Ectodermal cell (in vitro differentiated cells): ENCODE measurements at regions not wholly inside any gene's neighbourhood (a gene's known extent, or its start where the extent isn't known, plus 50 kb on each side); places are given as distances from the start of the nearest gene placed in this dataset.

Source experiments
- H3K27ac ChIP-seq: 2 replicates; pipeline ENCODE4 v1.7.0; 2013; ENCODE audit warnings: mild to moderate bottlenecking, low read depth, low read length; ENCODE audit not compliant: insufficient read depth, poor library complexity, severe bottlenecking
- H3K27me3 ChIP-seq: 2 replicates; pipeline ENCODE4 v1.7.0; 2013; ENCODE audit warnings: mild to moderate bottlenecking, low read length; ENCODE audit not compliant: insufficient read depth, control insufficient read depth, poor library complexity, severe bottlenecking
- H3K36me3 ChIP-seq: one replicate; pipeline ENCODE4 v1.7.0; 2013; ENCODE audit warnings: low read length; ENCODE audit not compliant: control insufficient read depth, insufficient read depth
- H3K4me1 ChIP-seq: one replicate; pipeline ENCODE4 v1.7.0; 2013; ENCODE audit warnings: low read length; ENCODE audit not compliant: control insufficient read depth, insufficient read depth
- H3K4me3 ChIP-seq: 2 replicates; pipeline ENCODE4 v1.7.0; 2013; ENCODE audit warnings: low read depth, low read length, control low read depth; ENCODE audit not compliant: insufficient read depth
- H3K9me3 ChIP-seq: 2 replicates; pipeline ENCODE4 v1.7.0; 2013; ENCODE audit warnings: mild to moderate bottlenecking, low read length, moderate library complexity; ENCODE audit not compliant: control insufficient read depth
- WGBS, 2 experiments: methylation state at CpG; one replicate each; pipeline ENCODE4 v1.1.7; 2013; ENCODE audit warnings: missing lambda C conversion rate in 2 of 2; 5-methylcytosine and 5-hydroxymethylcytosine counted together

DNA sequence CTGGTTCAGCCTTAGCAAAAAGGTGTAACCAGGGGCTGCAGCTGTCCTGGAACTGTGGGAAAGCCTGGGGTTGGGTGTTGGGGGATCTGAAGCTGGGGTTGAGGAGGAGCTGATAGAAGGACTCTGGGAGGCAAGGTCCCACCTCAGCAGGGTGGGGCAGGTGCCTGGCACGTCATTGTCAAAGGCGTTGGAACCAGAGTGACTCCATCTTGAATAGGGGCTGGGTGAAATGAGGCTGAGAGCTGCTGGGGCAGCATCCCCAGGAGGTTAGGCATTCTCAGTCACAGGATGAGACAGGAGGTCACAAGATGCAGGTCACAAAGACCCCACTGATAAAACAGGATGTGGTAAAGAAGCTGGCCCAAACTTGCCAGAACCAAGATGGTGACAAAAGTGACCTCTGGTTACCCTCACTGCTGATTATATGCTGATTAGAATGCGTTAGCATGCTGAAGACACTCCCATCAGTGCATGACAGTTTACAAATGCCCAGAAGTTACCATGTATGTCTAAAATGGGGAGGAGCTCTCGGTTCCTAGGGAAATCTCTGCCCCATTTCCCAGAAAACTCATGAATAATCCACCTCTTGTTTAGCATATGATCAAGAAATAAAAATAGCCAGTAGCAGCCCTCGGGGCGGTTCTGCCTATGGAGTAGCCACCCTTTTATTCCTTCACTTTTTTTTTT lies 85.4 kb downstream of the IER5 start:
- H3K27ac ChIP-seq, result no peak overlapping the region
- no peak overlapping the region for H3K4me3 ChIP-seq
- no peaks in the 10 kb centered on the region for H3K36me3 ChIP-seq
- 74 to 79% methylated on average over 6 of the region's 6 CpGs for WGBS, 2 experiments
- H3K4me1 ChIP-seq, result no peaks in the 10 kb centered on the region
- H3K27me3 ChIP-seq, result no peaks in the 10 kb centered on the region
- no peaks in the 10 kb centered on the region for H3K9me3 ChIP-seq

DNA sequence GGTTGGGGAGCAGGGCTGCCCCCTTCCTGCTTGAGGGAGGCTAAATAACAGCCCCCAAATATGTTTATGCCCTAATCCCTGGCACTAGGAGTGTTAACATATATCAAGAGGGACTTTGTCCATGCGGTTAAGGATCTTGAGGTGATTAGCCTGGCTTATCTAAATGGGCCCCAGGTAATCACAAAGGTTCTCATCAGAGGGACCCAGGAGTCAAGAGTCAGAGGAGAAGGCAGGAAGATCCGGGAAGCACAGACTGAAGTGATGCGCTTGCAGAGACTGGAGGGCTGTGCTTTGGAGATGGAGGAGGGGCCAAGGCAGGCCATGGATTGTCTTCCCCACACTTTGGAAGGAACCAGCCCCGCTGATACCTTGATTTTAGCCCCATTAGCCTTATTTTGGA lies 86.4 kb downstream of the IER5 start:
- no peaks in the 10 kb centered on the region for H3K27me3 ChIP-seq
- no peak overlapping the region for H3K27ac ChIP-seq
- H3K4me3 ChIP-seq, result no peak overlapping the region
- no peaks in the 10 kb centered on the region for H3K36me3 ChIP-seq
- WGBS, 2 experiments, result 84 to 87% methylated on average over 4 of the region's 4 CpGs
- H3K9me3 ChIP-seq, result no peaks in the 10 kb centered on the region
- peaks cover 5% of the 10 kb centered on the region for H3K4me1 ChIP-seq

DNA sequence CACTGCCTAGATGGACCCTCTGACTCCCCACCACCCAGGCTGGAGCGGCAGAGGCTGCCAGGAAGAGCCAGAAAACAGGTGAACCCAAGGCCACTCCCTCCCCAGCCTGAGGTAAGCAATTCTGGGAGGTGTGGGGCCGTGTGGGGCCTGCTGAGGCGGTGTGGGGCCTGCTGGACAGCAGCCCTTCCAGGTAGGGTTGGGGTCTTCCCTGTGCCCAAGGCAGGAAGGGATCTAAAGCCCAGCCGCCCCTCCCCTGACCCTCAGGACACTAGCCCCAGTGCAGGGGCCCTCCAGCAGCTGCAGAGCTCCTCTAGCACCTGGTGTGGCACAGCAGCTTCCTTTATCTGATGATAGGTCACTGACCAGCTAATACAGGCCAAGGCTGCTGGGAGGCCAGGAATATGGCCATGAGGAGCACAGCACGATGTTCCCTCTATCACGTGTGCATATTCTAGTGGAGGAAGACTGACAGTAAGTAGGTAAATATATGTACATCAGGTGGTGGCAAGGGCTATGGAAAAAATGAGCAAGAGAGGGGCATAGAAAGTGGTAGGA lies 86.9 kb downstream of the IER5 start:
- H3K36me3 ChIP-seq, result no peaks in the 10 kb centered on the region
- H3K27me3 ChIP-seq, result no peaks in the 10 kb centered on the region
- H3K4me1 ChIP-seq, result peaks cover 11% of the 10 kb centered on the region
- 72 to 74% methylated on average over 6 of the region's 6 CpGs for WGBS, 2 experiments
- no peak overlapping the region for H3K4me3 ChIP-seq
- H3K27ac ChIP-seq, result no peak overlapping the region
- no peaks in the 10 kb centered on the region for H3K9me3 ChIP-seq

DNA sequence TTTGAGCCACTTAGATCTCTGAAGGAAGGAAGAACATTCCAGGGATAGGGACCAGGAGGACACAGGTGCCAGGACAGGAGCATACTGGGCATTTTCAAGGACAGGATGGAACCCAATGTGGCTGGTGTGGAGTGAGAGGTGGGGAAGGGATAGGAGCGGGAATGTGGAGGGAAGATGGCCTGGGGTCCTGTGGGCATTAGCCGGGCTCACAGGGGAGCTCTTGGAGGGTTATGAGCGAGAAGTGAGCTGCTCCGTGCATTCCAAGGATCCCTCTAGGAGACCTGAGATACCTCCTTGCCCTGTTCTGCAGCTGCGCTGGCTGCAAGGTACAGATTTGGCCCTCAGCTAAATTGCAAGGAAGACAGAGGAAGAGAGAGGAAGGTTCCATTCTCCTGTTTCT lies 87.5 kb downstream of the IER5 start:
- Histone ChIP-seq H3K27me3 (no peaks in the 10 kb centered on the region), H3K36me3 (no peaks in the 10 kb centered on the region), H3K4me3 (no peak overlapping the region), H3K4me1 (peaks cover 16% of the 10 kb centered on the region), H3K9me3 (no peaks in the 10 kb centered on the region), H3K27ac (no peak overlapping the region)
- WGBS, 2 experiments, result 93 to 94% methylated on average over 5 of the region's 5 CpGs

DNA sequence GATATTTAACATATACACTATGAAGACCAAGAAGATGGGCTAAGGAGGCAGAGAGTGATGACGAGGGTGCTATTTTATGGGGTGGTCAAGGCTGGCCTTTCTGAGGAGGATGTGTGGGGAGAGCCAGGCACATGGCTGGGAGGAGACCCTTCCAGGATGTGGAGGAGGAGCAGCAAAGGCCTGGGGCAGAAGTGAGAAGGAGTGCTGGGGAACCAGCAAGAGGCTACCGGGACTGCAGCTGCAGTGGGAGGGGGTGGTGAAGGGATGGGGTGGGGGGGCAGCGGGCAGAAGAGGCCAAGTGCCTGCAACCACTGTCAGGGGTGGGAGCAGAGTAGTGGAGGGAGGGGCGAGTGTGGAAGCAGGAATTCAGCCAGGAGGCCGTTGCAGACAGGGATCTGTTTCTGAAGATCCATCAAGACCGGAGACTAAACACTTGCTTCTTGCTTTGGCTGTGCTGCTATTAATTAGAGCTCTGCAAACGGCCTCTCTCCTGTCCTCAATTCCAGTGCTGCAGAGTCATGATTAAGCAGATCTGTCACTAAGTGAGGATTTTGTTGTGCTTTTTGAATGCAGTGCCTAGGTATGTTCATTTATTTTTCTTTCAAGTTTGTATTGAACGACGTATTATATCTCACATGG lies 89.9 kb downstream of the IER5 start:
- Histone ChIP-seq H3K27ac (no peak overlapping the region), H3K27me3 (no peaks in the 10 kb centered on the region), H3K9me3 (no peaks in the 10 kb centered on the region), H3K4me3 (no peak overlapping the region), H3K36me3 (no peaks in the 10 kb centered on the region), H3K4me1 (peaks cover 25% of the 10 kb centered on the region)
- WGBS, 2 experiments, result 84 to 88% methylated on average over 9 of the region's 9 CpGs

DNA sequence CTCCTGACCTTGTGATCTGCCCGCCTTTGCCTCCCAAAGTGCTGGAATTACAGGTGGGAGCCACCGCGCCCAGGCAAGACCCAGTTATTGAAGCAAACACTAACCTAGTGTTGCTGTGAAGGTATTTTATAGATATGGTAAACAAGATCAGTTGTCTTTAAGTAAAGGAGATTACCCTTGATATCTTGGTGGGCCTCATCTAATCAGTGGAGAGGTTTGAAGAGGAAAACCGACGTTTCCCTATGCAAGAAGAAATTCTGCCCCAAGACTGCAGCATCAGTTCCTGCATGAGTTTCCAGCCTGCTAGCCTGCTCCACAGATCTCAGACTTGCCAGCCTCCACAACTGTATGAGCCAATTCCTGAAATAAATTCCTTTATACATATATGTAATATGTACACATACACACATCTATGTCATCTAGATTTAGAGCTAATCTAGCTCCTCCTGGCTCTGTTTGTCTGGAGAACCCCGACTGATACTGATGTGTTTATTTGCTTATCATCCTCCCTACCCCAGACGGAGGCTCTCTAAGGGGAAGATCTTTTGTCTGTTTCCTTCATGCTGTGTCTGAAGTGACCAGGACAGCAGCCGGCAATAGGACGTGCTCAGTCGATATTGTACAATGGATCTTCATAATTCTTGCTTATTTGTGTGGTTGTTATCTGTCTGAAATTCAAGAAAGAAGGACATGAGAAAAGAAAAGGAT lies 90.9 kb downstream of the IER5 start:
- no peak overlapping the region for H3K27ac ChIP-seq
- peaks cover 25% of the 10 kb centered on the region for H3K4me1 ChIP-seq
- no peaks in the 10 kb centered on the region for H3K27me3 ChIP-seq
- H3K9me3 ChIP-seq, result no peaks in the 10 kb centered on the region
- no peaks in the 10 kb centered on the region for H3K36me3 ChIP-seq
- no peak overlapping the region for H3K4me3 ChIP-seq
- WGBS, 2 experiments, result 54 to 57% methylated on average over 10 of the region's 10 CpGs

DNA sequence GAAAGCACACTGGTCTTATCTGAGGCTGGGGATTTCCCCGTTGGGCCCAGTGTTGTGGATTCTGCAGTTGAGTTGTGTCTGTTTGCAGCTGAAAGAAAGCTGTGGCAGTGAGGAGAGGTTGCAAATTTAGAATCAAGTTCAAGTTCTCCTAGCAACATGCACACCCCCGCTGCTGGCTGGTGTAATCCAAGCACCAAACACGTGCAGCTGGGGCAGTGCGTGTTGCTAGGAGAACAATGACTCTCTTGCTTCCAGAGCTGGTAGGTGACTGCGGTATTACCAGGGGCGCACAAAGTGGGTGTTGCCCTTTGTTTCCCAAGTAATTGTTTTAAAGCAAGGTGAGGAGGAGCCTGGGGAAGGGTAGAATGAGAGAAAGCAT lies 91.5 kb downstream of the IER5 start:
- H3K27ac ChIP-seq, result no peak overlapping the region

DNA sequence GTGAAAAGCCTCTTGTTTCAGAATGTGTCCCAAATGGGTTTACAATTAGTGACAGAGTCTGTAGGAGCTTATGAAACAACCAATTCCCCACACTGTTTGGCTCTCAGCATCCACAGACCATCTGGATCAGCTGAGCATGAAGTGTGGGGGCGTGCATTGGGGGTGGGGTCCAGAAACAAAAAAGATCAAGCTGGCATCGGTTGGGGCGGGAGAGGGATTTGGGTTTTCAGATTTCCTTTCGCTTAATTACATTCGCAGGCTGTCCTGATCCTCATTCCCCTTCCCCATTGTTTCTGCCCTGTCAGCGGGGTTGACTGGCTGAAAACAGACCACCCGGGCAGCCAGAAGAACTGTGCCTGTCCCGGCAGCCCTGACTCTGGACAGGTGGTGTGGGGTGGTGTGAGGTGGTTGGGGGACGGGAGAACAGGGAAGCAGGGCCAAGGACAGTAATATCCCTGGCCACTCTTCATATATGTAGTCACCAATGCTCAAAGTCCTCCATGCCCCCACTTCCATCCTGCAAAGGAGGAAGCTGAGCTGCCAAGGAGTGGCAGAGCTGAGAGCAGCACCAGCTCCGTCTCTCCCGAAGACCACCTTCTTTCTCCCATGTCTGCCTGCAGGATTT lies 92.0 kb downstream of the IER5 start:
- 14 to 17% methylated on average over 11 of the region's 11 CpGs for WGBS, 2 experiments
- Histone ChIP-seq H3K27ac (no peak overlapping the region), H3K4me1 (peaks cover 25% of the 10 kb centered on the region), H3K27me3 (no peaks in the 10 kb centered on the region), H3K4me3 (no peak overlapping the region), H3K36me3 (no peaks in the 10 kb centered on the region), H3K9me3 (no peaks in the 10 kb centered on the region)

More for the DNA sequence above, 91.5 kb downstream of the IER5 start:
- Histone ChIP-seq H3K9me3 (no peaks in the 10 kb centered on the region), H3K36me3 (no peaks in the 10 kb centered on the region), H3K27me3 (no peaks in the 10 kb centered on the region), H3K4me1 (peaks cover 25% of the 10 kb centered on the region), H3K4me3 (no peak overlapping the region)
- 6 to 7% methylated on average over 6 of the region's 6 CpGs for WGBS, 2 experiments

DNA sequence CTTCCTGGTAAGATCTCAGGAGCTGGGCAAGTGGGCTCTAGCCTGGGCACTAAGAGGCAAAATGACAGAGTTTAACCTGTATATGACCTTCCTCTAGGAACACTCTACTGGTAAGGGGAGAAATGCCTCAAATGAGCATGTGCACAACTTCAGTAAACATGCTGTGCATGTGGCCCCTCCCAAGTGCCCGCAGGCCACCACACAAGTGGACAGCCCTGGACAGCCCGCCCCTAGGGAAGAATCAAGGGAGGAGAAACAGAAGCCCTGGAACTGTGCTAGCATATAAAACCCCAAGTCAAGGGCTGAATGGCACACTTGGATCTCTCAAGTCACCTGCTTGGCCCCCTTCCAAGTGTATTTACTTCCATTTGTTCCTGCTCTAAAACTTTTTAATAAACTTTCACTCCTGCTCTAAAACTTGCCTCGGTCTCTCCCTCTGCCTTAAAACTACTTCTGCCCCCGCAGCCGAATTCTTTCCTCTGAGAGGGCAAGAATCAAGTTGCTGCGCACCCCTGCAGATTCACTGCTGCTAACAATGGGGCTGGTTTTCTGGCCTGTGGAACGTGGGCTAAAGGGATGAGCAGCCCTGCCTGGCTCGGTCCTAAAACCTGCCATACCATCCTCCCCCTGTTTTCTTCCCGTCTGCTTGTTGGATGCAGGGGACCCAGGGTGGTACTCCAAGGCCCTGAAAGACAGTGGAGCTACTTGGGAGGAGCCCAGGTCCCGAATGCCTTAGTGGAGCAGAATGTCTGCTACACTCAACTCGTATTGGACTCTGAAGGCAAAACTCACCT lies 93.5 kb downstream of the IER5 start:
- no peak overlapping the region for H3K4me3 ChIP-seq

More for the DNA sequence above, 93.5 kb downstream of the IER5 start:
- 33 to 34% methylated on average over 11 of the region's 11 CpGs for WGBS, 2 experiments
- Histone ChIP-seq H3K27me3 (no peaks in the 10 kb centered on the region), H3K36me3 (no peaks in the 10 kb centered on the region), H3K27ac (no peak overlapping the region), H3K4me1 (peaks cover 25% of the 10 kb centered on the region), H3K9me3 (no peaks in the 10 kb centered on the region)
